GM18907 (cell line): ENCODE measurements at regions not wholly inside any gene's neighbourhood (a gene's known extent, or its start where the extent isn't known, plus 50 kb on each side); places are given as distances from the start of the nearest gene placed in this dataset.
"Not testable (repeated sequence)": the region's sequence is repeated elsewhere in the genome, so short reads cannot be mapped to it uniquely, and the experiment has no call there.

ENCODE experiments used
- ATAC-seq: cut with Tn5 transposase; IDR thresholded peaks from one replicate; pipeline ENCODE4 v1.9.1; 2021; ENCODE audit warnings: mild to moderate bottlenecking, moderate library complexity; ENCODE audit not compliant: unreplicated experiment

DNA sequence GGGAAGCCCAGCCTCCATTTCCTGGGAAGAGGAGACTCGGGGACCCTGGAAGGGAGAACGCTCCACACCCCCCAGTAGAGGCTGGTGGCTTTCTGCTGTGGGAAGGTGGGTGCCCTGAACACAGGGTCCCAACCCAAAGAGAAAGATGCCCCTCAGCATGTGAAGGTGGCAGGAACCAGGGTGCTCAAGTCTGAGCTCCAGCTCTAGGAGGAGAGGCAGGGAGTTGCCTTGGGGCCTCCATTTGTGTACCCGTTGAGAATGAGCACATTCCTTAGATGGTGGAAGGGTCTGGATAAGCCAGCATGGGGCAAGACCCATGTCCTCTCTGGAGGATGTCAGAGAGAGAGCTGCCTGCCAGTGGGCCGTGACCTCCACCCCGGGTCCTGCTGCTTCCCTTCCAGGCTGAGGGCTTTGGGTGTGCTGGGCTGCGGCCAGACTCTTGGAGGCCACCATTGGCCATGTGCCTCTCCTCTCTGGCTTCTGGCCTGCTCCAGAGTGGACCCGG, 212.4 kb downstream of the TBC1D2B start:
- no peak for ATAC-seq

DNA sequence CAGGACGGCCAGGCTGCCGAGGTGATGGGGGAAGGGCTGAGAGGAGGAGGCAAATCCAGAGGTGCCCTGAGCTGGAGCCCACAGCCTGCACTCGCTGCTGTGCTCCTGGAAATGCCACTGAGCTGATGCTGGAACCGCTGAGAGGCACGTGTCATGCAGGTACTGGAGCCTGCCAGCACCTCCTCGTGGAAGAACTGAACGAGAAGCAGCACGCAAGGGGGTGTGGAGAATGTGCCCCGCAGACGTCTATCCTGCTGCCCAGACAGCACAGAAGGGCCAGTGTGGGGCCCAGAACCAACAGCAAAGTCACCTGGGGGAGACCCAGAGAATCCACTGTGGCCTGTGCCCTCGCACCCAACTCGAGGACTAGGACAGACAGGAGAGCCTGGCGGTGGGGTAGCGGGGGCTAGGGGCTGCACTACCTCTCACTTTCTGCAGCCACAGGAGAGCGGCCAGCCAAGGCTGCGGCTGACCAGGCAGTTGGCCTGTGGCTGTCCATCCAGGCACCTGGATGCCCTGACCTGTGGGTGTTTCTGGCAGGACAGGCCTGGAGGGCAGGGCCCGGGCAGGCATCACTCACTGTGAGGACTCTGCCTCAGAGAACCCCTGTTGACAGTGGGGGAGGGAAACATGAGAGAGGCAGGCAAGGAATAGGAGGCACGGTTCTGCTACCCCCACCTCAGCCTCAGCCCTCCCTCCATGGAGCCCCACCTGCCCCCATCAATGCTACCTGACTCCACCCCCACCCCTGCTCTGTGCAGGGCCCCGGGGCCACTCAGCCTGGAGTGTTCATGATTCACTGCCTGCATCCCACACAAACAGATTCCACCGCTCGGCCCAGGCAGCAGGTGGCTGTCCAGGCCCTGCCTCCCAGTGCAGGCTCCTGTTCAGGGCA, 213.1 kb downstream of the TBC1D2B start:
- ATAC-seq, result no peak

DNA sequence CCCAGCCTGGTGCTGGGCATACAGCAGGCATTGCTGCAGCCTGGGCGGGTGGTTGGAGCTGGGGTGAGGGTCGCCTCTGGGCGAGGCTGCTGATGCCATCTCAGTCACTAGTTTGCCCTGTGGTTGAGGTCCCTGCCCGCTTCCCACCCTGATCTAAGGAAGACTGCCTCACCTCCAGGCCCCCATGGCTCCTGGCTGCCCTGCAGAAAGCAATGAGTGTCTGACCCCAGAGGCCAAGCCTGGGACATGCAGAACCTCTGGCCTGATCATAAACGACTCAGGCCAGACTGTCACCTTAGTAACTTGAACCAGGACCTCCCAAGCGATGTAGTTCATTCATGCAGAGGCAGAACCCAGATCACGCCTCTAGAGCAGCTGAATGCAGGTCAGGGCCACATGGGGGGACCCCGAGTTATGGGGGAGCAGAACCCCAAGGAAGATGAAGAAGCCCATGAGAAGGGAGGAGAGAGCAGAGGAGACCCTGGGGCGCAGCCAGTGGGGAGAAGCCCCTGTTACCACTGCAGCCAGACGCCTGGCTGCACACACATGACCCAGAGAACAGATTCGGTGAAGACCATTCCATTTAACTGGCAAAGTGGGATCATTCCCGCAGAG, 213.9 kb downstream of the TBC1D2B start:
- ATAC-seq, result no peak

DNA sequence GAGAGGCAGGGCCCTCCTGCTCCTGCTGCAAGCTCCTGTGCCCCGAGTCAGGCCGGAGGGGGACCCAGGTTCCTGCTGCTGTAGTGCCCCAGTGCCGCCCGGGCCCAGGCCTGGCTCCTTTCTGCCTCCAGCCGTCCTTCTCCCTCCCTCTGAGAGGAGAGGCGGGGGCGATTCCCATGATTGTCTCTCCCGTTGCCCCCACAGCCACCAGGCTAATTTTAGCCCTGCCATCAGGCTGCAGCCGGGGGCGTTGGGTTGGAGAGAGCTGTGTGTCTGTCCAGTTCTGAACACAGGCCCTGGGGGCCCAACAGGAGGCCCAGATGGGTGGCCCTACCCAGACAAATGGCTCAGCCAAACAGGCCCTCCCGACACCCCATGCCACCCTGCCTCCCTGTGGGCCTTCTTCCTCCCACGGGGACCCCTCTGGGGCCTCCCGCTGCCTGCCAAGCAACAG, 214.8 kb downstream of the TBC1D2B start:
- ATAC-seq, result no peak

DNA sequence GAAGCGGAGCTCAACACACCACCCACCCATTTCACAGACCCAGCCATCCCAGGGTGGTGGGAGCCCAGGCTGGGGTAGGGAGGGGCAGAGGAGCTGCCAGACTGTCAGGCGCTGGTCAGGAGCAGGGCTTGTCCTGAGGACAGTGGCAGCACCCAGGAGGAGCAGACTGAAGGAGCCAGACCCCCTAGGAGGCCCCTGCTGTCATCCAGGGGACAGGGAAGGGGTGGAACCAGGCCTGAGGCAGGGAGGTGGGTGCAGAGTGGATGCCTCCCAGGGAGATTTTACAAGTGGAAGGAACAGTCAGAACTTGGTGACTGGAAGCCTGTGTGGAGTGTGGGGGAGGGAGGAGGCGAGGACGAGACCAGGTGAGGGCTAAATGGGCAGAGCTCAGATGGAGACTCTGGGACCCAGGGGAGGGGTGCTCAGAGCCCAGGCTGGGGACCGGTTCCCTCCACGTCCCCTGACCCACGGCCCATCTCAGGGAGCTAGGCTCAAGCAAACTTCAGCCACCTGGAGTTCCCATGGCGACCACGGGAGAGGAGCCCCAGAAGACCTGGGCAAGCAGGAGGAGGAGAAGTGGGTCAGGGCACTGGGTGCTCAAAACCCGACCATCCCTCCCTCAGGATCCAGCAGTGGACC, 215.4 kb downstream of the TBC1D2B start:
- not testable (repeated sequence) for ATAC-seq

DNA sequence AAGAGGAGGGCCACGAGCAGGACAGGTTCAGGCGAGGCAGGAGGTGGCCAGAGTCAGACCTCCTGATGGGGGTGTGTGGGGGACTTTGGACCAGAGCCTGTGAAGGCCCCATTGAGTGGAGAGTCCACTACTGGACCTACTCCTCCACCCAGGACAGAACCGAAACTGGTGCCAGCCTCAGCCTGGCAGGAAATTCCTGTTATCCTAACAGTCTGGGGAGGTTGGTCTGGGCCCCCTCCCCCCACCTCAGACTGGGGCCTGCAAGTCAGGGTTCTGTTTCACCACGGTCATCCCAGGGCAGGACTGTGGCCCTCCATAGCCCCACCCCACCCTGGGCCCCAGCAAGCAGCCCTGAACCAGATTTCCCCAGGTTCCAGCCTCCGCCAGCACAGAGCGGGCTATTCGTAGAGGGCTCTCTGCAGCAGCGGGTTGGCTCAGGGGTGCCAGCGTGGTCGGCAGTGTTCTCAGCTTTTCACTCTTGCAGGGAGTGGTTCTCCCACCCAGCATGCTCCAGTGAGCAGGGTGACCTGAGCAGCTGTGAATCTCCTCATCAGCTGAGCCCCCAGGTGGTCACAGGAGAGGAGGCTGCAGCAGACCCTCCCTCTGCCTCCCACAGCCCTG, 217.3 kb downstream of the TBC1D2B start:
- ATAC-seq, result no peak

DNA sequence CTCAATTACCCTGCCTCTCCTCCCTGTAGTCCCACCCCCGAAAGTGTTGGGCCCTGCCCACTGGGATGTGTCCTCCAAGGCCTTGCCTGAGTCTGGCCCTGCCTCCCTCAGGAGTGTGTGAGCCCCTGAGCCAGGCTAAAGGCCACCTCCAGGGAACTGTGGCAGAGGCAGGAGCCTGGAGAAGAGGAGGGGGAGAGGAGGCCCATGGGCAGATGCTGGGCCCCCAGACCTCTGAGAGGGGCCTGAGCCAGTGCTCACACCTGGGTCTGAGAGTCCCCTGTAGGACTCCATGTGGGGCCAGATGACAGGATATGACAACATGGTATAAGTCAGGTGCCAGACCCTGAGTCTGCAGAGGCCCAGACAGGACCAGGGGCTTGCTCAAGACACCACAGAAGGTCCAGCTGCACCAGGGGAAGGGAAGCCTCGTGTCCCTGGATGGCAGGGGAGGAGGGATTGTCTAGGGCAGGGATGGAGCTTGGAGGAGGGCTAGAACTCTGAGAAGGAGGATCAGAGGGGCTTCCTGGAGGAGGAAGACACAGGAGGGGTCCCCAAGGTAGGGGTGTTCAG, 217.9 kb downstream of the TBC1D2B start:
- ATAC-seq, result no peak

DNA sequence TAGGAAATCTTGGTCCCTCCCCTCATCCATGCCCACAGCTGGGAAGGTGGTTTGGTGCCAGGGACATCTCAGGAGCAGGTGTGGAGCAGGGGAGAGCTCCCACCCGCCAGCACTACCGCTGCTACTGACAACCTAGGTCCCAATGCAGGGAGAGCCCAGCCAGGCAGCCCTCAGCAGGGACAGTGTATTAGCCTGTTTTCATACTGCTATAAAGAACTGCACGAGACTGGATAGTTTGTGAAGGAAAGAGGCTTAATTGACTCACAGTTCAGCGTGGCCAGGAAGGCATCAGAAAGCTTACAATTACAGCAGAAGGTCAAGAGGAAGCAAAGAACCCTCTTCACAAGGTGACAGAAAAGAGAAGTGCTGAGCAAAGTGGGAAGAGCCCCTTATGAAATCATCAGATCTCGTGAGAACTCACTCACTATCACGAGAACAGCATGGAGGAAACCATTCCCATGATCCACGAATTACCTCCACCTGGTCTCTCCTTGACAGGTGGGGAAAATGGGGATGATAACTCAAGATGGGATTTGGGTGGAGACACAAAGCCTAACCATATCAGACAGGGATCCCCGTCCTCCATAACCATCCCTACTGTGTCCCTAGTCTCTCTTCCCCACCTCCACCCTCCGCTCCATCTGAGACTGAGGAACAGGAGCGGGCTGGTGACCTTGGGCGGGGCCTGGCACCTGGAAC, 218.6 kb downstream of the TBC1D2B start:
- no peak for ATAC-seq

DNA sequence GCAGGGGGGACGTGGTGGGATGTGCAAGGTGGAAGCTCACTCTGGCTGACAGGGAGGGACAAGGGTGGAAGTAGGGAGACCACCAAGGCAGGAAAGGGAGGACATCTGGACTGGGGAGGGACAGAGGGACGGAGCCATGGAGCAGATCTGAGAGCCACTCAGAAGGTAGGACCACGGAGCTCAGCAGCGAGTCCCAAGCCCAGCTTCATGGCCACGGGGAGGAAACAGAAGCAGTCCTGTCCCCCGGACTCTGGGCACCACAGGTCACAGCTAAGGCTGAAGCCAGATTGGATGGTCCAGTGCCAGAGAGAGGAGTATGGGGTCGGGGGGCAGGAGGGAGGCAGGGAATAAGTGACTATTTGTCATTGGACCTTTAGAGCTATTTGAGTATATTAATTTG, 220.1 kb downstream of the TBC1D2B start:
- ATAC-seq, result no peak

DNA sequence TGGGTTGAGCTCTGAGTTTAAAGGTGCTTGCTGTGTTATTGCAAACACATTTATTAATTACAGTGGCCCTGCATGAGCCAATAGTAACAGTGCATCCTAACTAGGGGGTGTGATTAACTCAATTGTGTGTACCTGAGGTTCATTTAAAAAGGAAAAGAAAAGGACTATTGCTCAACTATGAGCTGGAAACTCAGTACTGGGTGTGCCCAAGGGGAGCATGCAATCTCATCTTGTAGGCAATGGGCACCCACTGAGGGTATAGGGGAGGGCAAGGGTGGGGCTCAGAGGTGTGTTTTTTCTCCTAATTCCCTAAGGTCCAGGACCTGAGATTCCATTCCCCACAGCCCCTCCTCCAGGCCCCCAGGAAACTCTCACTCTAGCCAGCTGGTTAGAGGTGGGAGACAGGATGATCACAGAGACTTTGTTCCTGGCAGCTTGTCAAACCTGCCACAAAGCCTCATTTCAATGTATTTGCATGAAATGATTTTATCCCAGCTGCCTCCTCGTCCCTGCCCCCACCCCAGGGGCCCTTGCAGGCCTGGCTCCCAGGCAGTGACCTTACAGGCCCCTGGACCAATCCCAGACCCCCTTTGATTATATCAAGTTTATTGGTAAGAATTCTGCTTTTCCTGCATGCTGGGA, 220.7 kb downstream of the TBC1D2B start:
- no peak for ATAC-seq

DNA sequence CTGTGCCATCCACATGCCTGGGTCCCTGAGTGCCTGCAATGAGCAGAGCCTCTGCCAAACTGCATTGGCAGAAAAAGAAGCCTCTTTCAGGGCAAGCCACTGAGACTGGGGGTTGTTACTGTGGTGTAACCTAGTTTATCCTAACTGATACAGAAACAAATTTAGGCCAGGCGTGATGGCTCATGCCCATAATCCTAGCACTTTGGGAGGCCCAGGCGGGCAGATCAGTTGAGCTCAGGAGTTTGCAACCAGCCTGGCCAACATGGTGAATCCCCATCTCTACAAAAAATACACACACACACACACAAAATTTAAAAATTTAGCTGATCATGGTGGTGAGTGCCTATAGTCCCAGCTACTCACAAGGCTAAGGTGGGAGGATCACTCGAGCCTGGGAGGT, 221.6 kb downstream of the TBC1D2B start:
- ATAC-seq, result no peak

DNA sequence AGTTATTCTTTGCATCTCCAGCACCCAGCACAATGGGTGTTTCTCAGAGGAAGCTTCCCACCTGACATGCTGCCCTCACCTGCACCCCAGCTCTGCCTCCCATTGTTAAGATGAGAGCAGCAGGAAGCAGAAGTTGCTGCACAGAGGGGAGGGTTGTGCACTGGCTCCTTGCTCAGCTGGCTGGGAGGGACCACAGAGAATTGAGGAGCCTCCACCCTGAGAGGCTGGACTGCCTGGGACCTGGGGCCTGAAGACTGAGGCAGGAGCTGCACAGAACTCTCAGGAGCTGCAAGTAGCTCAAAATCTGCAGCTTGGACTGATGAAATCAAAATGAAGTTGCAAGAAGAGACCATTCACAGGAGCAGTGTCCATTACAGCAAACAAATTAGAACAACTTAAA, 222.3 kb upstream of the LINGO1 start:
- ATAC-seq, result no peak

DNA sequence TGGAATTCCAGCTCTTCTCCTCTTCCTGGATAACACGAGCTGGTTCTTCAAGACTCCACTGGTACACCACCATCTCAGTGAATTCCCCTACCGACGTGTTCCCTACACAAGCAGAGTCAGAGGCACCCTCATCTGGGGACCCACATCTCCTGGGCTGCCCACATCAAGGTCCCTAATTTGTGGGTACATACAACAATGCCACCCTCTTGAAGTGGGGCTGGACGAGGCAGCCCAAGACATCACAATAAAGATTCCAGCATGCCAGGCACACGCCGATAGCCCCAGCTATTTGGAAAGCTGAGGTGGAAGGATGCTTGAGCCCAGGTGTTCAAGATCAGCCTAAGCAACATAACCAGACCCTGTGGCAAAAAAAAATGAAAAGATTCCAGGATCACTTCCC, 221.2 kb upstream of the LINGO1 start:
- no peak for ATAC-seq

DNA sequence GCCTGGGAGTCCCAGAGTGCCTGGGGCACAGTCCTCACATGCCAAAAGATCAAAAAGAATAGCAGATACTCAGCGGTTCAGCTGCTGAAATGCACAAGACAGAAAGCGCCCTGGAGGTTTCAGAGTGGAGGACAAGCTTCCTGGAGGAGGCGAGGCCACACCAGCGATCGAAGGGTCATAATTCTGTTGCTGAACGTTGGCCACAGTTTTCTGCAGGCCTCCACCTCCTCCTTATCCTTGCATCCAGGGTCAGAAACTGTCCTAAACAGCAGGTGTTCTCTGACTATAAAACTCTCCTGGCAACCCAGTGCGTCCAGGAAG, 220.3 kb upstream of the LINGO1 start:
- no peak for ATAC-seq

DNA sequence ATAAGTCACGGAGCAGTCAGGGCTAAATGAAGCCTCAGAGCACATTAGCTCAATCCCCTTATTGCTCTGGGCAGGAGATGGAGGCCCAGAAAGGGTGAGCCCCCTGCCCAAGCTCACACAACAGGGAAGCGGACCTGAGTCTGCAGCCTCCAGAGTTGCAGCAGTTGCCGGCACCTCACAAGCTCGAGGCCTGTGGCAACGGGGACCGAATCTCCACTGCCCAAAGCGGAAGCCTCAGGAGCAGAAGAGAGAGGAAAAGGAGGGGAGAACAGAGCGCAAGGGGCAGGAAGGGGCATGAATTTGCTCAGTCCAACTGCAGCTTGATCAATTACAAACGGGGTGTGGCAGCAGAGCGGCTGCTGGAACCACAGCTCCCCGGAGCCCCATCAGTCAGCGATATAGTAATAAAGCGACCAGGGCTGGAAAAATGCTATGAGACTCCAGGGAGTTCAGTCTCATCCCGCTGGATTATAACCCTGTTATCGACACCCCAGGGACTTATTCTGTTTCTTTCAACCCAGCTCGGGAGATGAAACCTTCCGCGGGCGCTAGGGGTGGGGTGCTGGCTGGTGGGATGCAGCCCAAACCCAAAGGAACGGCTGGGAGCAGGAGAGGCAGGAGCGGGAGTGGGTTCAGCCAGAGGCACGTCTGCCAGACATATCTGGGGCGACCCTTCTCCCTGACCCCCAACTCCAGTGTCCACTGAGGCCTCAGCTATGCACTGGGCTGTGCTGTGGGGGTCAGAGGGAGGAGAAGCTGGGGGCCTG, 219.7 kb upstream of the LINGO1 start:
- no peak for ATAC-seq

DNA sequence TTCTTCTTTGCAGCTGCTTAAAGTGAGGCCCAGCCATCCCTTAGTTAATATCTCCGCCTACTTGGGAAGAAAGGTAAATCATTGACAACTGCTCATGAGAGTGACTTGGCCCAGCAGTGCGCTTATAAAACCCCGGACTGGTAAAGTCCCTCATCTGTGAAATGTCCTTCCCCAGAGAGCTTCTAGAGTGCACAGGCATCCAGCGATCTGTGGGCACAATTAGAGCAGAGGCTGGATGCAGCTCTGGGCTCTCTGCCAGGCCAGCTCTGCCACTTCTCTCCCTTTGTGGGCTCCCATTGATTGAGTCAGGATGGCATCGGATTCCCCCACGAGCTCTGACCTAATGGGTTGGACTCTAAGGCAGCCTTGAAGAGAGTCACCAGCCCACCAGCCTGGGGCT, 219.0 kb upstream of the LINGO1 start:
- no peak for ATAC-seq

DNA sequence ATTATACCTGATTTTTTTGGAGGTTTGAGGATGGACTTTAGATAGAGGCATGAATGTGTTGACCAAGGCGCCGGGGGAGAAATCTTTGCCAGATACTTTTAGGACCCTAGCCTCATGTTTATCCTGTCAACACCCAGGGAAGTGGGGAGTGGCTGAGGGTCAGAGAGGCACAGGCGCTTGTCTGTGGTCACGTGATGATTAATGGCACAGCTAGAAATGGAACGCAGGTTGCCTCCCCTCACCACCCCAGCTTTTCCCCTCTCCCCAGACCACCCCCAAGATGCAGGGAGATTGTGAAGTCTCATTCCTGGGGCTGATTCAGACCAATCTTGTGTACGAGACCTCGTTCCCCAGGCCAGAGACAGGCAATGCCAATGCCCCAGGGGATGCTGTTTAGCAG, 218.4 kb upstream of the LINGO1 start:
- no peak for ATAC-seq

DNA sequence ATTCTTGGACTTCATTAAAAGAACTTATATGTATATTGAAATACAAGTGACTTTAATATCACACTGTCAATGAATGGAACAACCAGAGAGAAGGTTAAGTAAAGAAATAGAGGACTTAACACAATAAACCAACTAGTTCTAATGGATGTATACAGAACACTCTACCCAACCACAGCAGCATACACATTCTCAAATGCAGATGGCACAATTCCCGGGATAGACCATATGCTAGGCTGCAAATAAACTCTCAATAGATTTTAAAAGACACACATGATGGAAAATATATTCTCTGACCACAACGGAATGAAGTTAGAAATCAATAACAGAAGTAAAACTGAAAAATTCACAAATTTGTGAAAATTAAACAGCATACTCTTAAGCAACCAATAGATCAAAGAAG, 214.3 kb upstream of the LINGO1 start:
- ATAC-seq, result no peak

DNA sequence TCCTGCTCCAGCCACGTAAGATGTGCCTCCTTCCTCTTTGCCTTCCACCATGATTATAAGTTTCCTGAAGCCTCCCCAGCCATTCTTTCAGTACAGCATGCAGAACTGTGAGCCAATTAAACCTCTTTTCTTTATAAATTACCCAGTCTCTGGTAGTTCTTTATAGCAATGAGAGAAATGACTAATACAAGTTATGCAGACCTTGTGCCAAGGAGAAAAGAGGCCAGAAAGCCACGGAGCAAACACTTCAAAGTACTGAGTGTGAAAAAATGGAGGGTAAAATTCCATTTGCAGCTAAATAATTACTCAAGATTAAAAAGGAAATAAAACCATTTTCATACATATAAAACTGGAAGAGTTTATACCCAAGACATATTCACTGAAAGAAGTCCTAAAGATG, 213.6 kb upstream of the LINGO1 start:
- ATAC-seq, result no peak
